Suppressor macrophage treated with lipopolysaccharide for 1 hour (primary cell): ENCODE measurements at regions not wholly inside any gene's neighbourhood (a gene's known extent, or its start where the extent isn't known, plus 50 kb on each side); places are given as distances from the start of the nearest gene placed in this dataset.

Experiments
- DNase-seq, 3 donors: peaks; one replicate each; pipeline ENCODE4 v3.0.0-alpha.2; 2020 to 2022

DNA sequence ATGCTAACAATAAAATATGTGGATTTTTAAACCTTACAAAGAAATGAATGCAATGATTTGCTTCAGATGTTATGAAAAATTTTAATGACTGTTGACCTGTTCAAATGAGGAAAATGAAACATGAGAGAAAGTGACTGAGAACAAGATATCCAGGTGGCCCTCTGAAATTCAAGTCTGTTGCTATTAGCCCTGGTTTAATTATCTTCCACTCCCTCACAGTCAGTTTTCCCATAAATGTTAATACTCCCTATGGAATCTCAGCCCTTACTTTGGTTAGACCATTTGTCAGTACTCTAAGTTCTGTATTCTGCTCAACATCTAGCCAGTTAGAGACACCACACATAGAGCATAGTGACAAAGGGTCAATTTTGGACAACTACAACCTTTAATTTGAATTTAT lies 327.8 kb downstream of the PDGFC start:
- DNase-seq, result no peak

DNA sequence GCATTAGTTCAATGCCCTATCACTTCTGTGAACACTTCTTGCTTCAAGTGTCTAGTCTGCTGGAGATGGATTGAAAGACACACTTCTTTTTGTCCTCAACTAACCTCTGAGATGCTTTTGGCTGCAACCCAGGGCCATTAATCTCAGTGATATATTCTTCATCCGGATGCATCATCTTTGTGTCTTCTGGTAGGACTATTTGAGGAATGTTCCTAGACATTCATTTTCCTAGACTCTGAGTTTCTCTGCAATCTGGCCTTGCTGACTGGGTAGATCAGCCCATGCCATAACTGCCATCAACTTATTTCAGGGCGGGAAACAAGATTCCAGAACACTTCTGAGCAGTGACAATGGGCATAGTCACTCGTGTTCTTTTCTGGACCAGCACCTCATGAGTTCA lies 329.4 kb downstream of the PDGFC start:
- no peak for DNase-seq

DNA sequence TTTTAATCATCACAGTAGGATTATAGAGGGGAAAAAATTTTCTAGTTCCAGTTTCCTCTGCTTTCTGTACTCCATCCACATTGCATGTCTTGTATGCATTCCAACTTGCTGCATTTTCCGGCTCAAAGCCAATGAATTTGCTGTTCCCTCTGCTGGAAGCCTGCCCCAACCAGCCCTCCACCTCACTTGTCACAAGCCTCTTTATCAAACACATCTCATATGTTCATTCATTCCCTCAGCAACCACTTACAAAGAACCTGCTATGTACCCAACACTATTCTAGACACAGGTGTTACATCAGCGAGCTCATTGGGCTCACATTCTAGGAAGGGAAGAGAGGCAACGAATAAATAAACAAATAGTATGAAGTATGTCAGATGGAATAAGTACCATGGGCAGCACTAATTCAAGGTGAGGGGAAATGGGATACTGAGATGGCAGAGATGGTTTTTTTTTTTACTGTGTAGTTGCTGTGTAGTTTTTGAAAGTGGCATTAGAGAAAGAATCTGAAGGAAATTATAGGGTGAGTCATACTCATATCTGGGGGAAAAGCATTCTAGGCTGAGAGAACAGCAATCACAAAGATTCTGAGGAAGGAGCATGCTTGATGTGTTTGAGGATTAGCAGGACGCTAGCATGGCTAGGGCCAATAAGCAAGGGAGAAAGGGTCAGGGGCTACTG lies 332.5 kb downstream of the PDGFC start:
- no peak for DNase-seq

DNA sequence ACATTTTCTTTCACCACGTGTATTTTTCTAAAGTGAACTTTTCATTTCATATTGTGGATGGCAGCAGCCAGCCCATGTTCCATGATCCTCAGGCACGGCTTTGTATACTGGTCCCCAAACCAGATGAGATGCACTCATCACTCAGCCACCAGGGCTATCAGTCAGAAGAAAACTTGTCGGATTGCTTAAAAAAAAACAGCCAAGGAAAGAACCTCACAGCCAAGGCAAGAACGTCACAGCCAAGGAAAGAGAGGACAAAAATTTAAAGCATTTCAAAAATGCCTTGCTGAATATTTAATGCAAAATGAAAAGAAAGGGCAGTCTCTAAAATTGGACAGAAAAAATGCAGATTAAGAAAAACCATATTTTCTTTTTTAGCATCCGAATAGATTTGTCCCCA lies 333.3 kb downstream of the PDGFC start:
- no peak for DNase-seq

DNA sequence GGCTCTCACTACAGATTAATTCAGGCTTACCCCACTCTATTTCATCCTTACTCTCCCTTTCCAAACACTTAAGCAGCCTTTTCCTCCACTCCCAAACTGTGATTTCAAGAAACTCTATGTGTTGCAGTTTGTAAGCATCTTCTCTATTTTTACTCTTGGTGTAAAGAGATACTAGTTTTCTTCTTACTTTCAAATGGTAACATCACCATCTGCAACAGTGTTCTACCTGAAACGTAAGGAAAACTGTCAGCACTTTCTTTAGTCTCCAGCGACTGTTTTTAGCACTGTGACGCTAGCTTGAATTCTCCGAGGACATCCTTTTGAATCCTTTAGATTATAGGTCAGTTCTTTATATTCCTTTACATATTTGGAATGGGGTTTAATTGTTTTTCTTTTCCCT lies 335.2 kb downstream of the PDGFC start:
- no peak for DNase-seq

DNA sequence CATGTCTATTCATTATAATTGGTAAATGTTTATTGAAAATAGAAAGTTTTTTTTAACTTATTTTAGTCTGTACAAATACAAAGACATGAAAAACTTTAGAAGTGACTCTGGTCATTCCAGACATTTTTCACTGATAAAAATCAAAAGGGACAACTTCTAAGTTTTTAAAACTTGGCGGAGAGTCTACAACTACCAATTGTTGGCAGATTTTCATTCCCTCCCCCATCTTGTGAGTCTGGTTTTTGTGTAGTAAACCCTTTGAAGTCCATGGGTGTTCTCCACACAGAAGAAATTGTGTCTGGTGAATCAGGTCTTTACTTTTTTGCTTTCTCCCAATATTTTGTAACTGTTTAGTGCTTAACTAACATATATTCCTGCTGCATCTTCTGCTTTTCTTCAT lies 336.5 kb downstream of the PDGFC start:
- DNase-seq, result no peak

DNA sequence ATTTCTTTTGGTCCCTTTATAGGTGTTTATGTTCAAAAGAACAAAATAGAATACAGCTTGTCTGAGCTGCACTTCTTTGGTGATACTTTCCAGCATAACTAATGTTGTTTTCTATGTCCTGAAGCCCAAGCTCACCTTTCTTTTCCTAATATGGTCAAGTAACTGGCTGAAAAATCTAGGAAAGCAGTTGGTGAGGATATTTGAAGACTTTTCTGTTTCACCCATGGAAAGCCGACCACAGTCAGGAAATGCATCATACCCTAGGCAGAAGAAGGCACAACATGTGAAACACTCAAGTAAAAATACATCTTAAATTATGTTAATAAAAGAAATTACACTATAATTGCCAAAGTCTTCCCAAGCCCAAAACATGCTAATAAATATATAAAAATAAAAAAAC lies 337.0 kb downstream of the PDGFC start:
- no peak for DNase-seq

DNA sequence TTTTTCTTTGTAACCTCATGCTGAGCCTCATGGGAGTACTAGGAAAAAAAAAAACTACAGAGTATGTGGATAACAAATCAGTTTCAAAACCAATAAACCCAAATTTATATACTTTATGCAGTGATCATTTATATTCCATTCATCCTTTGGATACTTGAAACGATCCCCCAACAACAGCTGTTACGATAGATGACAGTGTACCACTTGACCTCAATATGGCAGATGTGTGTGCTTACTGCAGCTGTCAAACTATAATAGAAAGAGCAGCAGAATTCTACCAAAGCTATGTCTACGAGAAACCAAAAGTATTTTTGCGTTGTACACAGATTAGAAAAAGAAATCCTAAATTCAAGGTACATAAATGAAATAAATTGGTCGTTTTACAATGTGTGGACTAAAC lies 337.8 kb downstream of the PDGFC start:
- no peak for DNase-seq

DNA sequence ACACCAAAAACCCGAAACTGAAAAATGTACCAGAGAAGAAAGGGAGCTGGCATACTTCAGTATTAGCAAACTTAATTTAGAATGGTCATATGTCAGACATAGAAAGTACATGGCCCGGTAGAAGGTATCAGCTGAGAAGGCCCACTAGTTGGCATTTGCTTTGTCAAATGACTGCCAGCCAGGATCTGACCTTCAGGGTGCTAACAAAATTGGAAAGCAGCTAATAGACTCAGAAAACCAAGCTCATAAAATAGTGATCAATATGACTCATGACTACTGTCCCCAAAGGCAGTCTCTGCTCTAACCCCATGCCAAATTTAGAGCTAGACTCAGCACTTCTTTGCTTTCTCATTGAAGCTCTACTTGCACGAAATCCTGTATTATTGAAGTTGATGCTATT lies 342.7 kb downstream of the PDGFC start:
- no peak for DNase-seq

DNA sequence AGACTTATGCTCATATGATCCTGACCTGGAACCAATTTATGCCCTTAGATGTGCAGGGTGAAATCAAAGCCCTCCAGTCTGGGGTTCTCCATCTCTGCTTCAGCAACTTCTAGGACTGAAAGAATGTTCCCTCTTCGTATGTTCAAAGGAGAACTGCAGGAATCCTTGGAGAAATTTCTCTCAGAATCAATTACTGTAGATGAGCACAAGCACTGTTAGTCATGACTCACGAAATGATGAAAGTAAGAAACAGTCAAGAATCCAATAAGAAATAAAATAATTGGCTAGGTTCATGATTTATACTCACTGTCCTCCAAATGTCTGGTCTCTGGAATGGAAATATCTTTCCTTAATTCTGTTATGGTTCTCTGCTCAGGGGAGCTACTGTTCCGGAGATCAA lies 348.2 kb downstream of the PDGFC start:
- DNase-seq, result no peak

DNA sequence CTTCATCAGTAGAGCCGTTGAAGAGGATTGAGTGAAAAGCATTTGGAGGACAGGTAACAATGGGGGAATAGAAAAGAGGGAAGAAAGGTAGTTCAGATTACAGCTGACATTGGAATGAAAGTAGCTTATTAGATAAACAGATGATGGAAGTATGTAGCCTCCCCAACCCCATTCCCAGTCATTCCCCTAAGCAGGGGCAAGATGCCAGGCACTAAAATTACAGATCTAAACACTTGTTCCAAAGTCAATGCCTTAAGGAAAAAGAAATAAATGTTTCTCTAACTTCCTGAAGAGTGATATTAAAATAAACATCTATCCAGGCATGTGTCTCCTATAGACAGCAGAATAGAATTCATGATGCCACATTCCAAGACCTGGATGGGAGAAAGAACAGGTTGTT lies 350.8 kb downstream of the PDGFC start:
- DNase-seq, result no peak

DNA sequence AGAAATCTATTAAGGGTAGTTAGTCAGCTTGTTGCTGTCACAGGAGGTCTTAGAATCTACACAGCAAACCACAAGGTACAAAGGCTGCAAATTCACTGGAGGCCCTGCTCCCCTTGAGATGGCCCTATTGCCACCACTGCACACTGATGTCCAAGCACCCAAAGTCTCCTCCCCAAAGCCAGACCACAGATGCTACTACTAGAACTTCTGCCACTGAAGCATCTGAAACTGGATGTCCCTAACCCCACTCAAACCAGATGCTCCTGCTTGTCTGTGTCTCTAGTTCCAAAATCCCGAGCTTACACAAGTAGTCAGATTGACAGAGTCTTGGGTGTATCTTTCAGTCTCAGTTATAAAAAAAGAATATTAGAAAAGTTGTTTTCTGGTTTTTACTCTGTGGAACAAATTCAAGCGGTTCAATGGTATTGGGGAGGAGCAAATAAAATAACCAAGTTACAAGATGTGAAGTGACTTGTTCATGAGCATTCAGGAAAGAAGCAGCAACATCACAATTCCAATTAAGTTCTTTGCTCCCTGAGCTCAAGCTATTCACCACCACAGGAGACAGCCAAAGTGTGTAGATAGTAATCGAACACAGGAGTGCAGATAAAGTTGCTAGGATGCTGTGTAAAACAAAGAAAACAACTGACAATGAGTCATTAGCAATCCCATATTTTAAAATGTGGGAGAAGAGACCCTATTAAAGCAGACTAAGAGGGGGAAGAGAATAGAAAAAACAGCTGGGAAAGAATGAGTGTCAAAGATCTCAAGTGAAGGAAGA lies 352.3 kb downstream of the PDGFC start:
- no peak for DNase-seq

DNA sequence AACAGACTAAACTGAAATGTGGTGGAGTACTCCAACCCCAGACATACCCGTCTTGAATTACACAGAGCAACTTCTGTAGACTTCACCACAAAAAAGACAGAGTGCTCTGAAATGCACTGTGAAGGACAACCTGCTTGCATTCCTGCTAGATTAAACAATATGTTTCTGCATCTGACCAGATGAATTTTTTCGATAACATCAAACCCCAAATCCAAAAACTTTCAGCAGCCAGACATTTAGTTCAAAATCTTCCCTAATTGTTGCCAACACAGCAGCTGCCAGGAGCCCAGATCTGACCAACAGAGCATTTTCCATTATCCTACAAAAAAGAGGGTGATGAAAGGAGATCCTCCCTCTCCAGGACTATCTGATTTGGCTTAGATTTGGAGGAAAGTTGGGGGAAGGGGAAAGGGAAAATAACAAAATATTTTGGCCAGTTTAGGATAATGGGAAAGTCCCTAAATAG lies 356.5 kb downstream of the PDGFC start:
- no peak for DNase-seq

DNA sequence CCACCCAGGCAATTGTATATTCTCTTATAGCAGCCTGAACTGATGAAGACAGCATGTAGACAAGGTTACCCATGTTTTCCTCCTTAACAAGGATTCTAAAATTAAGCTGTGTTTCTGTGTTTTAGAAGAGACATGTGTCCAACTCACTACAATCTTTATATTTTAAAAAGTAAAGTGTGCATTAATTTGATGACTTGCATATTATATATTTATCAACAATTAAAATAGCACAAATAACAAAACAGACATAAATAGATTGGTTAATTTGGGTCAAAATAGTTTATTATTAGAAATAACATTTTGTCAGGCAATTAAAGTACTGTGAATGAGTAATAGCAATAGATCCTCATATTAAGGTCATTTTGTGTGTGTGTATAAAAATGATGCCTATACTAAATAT lies 357.1 kb downstream of the PDGFC start:
- DNase-seq, result no peak

DNA sequence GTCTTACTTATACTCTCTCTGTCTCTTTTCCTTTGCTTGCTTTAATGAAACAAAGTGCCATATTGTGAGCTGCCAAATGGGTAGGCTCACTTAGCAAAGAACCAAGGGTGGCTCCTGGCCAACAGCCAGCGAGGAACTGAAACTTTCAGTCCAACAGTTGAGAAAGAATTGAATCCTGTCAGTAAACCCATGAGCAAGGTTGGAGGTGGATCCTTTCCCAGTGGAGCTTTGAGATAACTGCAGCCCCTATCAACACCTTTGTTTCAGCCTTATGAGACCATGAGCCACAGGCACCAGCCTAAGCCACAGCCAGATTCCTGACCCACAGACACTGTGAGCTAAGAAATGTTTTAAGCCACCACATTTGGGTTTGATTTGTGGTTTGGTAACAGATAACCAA lies 362.2 kb downstream of the PDGFC start:
- peak; percentile 22 to 38 (median 33) for DNase-seq

DNA sequence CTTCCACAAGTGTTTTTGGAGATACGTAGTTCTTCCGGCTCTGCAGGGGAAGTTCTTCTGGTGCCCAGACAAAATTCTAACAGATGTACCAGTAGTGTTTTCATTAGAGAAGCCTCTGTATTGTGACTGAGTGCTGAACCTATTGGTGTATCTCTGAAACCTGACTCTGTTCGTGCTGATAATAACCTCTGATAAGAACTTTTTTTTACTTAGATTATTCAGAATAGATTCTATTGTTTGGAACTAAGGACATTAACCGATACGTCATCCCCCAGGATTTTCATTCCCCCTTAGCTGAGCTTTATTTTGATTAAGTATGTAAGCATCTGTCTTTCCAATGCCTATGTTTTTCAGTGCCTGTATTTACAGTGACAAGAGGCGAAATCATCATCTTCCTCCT lies 362.9 kb downstream of the PDGFC start:
- no peak for DNase-seq

DNA sequence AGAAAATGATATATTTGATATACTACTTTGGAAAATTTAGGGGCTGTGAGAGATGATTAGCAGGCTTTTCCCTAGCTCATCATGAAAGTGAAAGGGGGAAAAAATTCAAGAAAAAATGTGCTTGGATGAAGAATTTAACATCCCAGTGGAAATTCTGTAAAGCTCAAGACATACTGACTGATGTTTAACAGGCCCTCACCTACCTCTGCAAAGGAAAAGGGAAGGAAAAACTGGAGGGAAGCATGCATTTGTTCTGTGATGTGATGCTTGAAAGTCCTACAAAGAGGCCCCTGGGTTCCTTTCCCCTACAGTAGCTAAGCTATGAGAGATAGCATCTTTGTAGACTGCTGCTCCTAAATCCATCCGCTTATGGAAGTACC lies 364.1 kb downstream of the PDGFC start:
- DNase-seq, result no peak

DNA sequence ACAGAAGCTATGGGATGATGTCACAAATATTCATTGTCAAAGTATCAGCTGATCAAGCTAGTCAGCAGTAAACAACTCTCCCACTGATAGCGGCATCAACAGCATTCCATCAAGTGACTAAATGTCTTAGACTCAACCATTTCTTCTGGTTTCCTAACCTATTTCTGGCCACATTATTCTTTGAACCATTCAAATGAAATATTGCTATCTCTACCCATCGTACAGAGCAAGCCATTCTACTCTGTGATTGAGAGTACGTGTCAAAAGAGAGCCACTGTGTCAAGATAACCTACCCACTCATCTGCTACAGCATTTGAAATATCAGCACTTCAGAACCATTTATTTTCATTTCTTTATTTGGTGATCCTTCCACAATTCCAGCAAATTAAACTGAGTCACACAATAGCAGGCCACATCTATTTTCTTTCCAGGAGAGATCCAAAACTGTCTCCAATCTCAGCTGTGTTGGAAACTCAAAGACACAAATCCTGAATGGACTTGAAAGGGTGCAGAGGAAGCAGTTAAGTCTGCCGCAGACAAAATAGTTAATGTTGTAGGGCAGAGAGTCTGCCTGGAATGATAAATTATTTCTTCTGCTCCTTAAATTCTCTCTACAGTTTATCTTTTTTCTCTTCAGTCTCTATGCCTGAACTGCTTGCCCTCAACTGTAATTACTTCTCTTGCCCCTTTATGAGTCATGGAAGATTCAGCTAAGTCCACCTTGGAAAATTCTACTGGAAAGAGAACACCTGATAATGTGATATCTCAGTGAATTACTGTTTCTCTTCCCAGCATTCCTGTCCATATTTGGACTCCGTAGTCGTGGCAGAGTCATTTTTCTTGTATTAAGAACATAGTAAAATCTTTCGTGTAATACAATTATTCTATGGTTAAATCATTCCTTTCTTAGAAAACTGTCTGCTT lies 364.8 kb downstream of the PDGFC start:
- no peak for DNase-seq

DNA sequence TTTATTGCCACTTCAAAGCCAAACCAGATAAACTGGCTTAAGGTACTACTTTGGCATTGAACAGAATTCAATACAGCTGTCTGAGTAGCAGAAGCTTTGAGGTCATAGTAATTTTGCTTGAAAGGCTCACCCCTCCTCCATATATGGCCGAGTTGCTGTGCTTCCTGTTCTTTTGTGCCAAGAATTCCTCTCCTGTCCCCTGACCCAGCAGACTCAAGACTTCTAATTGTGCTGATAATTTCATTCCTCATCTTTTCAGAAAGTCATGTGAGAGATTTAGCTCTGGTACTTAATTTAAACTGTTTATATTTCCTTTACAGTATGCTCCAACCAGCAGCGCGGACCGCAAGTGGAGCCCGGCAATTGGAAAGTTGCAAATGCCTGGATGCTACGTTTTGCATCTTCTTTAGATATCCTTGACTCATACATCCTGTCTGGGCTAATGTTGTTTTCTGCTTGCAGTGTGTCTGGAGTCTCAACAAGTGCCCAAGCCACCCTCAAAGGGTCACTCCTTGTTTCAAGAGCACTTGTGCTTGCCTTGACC lies 373.4 kb downstream of the PDGFC start:
- DNase-seq, result no peak

DNA sequence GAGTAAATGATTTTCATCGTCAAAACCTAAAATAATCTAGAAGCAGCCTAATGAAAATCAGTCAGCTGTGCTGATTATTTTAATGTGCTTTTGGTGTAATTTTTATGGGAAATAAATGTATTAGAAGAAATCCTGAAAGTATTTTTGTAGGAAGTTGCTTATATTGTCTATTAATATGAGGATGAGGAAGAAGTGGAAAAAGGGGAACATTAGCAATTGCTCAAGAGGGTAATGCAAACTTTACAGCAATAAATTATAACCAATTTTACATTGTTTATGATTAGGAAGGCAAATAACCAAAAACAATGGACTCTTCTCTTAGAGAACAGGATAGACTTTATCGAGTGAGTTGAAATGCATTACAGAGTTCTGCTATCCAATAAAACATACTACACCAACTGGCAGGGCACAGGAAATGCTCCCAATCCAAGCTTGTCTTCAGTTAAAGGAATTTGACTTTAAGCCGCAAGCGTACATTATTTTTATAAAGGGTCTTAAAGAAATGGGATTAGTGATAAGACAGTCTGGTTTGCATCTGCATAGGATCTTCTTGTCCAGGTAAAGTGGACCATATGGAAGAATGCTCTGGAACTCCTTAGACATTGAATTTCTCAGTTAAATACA lies 374.8 kb downstream of the PDGFC start:
- peak in 2 of 3 donors; percentile 38 to 52 for DNase-seq

DNA sequence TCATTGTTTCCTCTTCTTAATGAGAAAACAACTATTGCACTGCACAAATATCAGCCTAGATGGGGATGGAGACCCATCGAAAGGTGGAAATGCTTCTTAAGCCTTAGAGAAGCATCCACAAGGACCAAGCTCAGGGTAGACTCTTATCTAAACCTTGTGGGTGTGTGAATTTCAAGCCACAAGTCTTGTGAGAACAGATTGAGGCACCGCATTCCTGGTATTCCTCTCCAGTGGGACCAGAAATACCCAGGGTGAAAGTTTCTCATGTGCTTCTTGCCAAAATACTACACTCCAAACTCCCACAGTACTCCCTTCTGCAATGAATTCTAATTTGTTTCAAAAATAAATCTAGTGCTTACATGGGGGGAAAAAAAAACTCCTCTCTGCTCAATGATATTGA lies 375.6 kb downstream of the PDGFC start:
- DNase-seq, result no peak

DNA sequence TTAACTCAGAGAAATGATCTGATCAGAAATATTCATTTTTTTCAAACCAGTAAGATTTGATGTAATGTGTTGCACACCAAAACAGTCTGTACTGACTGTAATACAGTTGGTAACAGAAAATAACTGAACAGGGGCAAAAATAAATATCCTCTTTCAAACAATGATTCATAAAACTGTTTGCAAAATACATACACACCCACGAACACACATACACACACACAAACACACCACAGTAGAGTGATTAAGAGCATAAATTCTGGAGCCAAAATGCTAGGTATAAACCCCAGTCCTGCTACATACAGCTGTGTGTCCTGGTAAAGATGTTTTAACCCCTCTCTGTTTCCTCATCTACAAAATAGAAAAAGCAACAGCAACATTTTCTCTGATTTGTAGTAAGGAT lies 376.6 kb downstream of the PDGFC start:
- no peak for DNase-seq

DNA sequence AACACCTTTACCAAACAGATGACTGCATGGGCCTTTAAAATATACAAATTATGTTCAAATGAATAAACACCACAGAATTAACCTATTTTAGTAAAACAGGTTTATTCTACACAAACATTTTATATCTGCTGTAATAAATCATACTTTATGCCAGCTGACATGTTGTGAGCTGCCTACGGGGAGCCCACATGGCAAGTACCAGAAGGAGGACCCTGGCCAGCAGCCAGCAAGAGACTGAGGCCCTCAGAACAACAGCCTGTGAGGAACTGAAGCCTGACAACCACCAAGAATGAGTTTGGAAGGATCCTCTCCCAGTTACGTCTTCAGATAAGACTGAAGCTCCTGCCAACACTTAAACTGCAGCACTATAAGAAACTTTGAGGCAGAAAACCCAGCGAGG lies 377.0 kb downstream of the PDGFC start:
- peak; percentile 22 to 44 (median 24) for DNase-seq
